ENCODE measurements at regions not wholly inside any gene's neighbourhood (a gene's known extent, or its start where the extent isn't known, plus 50 kb on each side); places are given as distances from the start of the nearest gene placed in this dataset.

GRCh38 chr5:120083851-120084542 is 380.1 kb upstream of the PRR16 start:
- TF ChIP-seq POLR2A (IDR thresholded peaks at IDR 0.05): no peak
- no peak for TF ChIP-seq CTCF (IDR thresholded peaks at IDR 0.05)
